OCI-LY7 (cell line): ENCODE measurements at regions not wholly inside any gene's neighbourhood (a gene's known extent, or its start where the extent isn't known, plus 50 kb on each side); places are given as distances from the start of the nearest gene placed in this dataset.

Source experiments
- EZH2phosphoT487 ChIP-seq: fragments of 200-600 bp; sonication (generic); IDR thresholded peaks from 2 replicates; pipeline ENCODE4 v1.6.1; 2018; ENCODE audit warnings: low read depth, borderline replicate concordance, mild to moderate bottlenecking, mixed run types, antibody characterized with exemption, low read length, moderate library complexity, mixed read lengths
- TF ChIP-seq, protein P1 (sequence below): fragments of 200-600 bp; sonication (generic); conservative IDR thresholded peaks from 2 replicates; pipeline ENCODE4 v1.5.1; 2014; ENCODE audit warnings: mild to moderate bottlenecking, antibody characterized with exemption, low read length, moderate library complexity, mixed read lengths

DNA sequence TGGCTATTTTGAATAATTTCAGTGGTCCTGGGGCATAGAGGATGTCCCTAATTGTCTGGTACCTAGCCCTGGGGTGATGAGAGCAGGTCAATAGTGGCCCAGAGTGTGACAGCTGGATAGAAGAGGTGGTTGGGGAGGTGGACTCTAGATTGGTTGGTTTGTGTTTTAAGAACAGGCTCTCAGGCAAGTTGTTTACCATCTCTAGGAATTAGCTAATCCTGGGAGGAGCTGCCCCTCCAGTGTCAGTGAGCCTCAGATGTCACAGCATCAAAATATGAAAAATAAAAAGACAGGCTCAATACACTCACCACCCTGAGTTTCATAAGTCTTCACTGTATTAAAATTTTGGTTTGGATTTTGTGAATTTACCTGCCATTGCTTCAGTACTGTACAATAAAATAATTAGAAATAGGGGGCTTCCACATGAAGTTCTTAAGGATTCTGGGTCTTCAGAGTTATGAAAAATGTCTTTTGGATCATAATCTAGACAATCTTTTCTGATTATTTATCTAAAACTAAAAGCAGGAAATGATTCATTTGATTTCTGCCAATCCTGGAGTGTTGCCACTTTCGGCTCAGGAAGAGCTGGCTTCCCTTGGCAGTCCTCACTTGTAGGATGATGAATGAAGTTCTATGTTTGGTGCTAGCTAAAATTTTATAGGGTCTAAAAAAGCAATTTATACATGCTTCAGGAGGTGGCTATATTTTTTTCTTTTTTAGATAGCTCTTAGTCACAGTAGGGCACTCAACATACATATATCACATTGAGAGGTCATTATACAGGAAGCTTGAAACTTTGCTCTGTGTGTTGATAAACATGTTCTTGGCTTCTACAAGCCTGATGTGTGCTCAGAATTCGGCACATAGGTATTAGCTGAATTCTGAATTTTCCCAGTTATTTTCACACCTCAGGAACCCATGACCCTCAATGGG is 395.1 kb downstream of the RAB28 start:
- TF ChIP-seq EZH2phosphoT487 = no peak
- TF ChIP-seq, protein P1, sequence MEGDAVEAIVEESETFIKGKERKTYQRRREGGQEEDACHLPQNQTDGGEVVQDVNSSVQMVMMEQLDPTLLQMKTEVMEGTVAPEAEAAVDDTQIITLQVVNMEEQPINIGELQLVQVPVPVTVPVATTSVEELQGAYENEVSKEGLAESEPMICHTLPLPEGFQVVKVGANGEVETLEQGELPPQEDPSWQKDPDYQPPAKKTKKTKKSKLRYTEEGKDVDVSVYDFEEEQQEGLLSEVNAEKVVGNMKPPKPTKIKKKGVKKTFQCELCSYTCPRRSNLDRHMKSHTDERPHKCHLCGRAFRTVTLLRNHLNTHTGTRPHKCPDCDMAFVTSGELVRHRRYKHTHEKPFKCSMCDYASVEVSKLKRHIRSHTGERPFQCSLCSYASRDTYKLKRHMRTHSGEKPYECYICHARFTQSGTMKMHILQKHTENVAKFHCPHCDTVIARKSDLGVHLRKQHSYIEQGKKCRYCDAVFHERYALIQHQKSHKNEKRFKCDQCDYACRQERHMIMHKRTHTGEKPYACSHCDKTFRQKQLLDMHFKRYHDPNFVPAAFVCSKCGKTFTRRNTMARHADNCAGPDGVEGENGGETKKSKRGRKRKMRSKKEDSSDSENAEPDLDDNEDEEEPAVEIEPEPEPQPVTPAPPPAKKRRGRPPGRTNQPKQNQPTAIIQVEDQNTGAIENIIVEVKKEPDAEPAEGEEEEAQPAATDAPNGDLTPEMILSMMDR = no peak
